MM.1S (cell line): ENCODE measurements at regions not wholly inside any gene's neighbourhood (a gene's known extent, or its start where the extent isn't known, plus 50 kb on each side); places are given as distances from the start of the nearest gene placed in this dataset.

Source experiments
- DNase-seq: peaks from one replicate; pipeline ENCODE4 v3.0.0-alpha.2; 2015
- H2AFZ ChIP-seq: fragments of 300-600 bp; sonication (generic); 2 replicates; pipeline ENCODE4 v1.6.0; 2016; ENCODE audit warnings: antibody characterized with exemption, low read length
- H3F3A ChIP-seq: fragments of 300-600 bp; sonication (generic); 2 replicates; pipeline ENCODE4 v1.6.1; 2016; ENCODE audit warnings: mild to moderate bottlenecking, antibody characterized with exemption, low read length, moderate library complexity, mixed read lengths; ENCODE audit not compliant: insufficient read depth
- H3K27ac ChIP-seq: fragments of 300-600 bp; sonication (generic); 2 replicates; pipeline ENCODE4 v1.5.1; 2016; ENCODE audit warnings: mild to moderate bottlenecking, low read length
- H3K27me3 ChIP-seq: fragments of 300-600 bp; sonication (generic); replicated peaks from 2 replicates; pipeline ENCODE4 v1.6.0; 2016; ENCODE audit warnings: low read length; ENCODE audit not compliant: insufficient read depth
- H3K36me3 ChIP-seq: fragments of 300-600 bp; sonication (generic); replicated peaks from 2 replicates; pipeline ENCODE4 v1.6.1; 2016; ENCODE audit warnings: mild to moderate bottlenecking, low read length, mixed read lengths; ENCODE audit not compliant: insufficient read depth
- H3K4me1 ChIP-seq: fragments of 300-600 bp; sonication (generic); 2 replicates; pipeline ENCODE4 v1.6.1; 2016; ENCODE audit warnings: low read length, mixed read lengths
- H3K4me2 ChIP-seq: fragments of 300-600 bp; sonication (generic); 2 replicates; pipeline ENCODE4 v1.6.0; 2016; ENCODE audit warnings: low read depth, low read length
- H3K4me3 ChIP-seq: fragments of 300-600 bp; sonication (generic); 2 replicates; pipeline ENCODE4 v1.5.1; 2016; ENCODE audit warnings: low read length, mixed read lengths
- H3K79me2 ChIP-seq: fragments of 300-600 bp; sonication (generic); 2 replicates; pipeline ENCODE4 v1.6.1; 2016; ENCODE audit warnings: mixed run types, low read length, mixed read lengths
- H3K9ac ChIP-seq: fragments of 300-600 bp; sonication (generic); 2 replicates; pipeline ENCODE4 v1.6.1; 2016; ENCODE audit warnings: low read length, mixed read lengths
- H3K9me2 ChIP-seq: fragments of 300-600 bp; sonication (generic); replicated peaks from 2 replicates; pipeline ENCODE4 v1.6.1; 2016; ENCODE audit warnings: mild to moderate bottlenecking, low read length, mixed read lengths; ENCODE audit not compliant: insufficient read depth
- H3K9me3 ChIP-seq: fragments of 300-600 bp; sonication (generic); replicated peaks from 2 replicates; pipeline ENCODE4 v1.6.1; 2016; ENCODE audit warnings: mild to moderate bottlenecking, low read length, mixed read lengths; ENCODE audit not compliant: insufficient read depth
- H4K20me1 ChIP-seq: fragments of 300-600 bp; sonication (generic); 2 replicates; pipeline ENCODE4 v1.6.1; 2016; ENCODE audit warnings: mild to moderate bottlenecking, low read length, moderate library complexity, mixed read lengths; ENCODE audit not compliant: insufficient read depth
- EZH2 ChIP-seq: fragments of 300-600 bp; sonication (generic); optimal IDR thresholded peaks from 2 replicates; pipeline ENCODE3; 2017; ENCODE audit warnings: low read depth, mild to moderate bottlenecking, antibody characterized with exemption, low read length, mixed read lengths
- EZH2phosphoT487 ChIP-seq: fragments of 300-600 bp; sonication (generic); IDR thresholded peaks from 2 replicates; pipeline ENCODE4 v1.6.1; 2018; ENCODE audit warnings: antibody characterized with exemption, low read length
- TF ChIP-seq, protein P1 (sequence below): fragments of 300-600 bp; sonication (generic); IDR thresholded peaks from 2 replicates; pipeline ENCODE4 v1.5.1; 2016; ENCODE audit warnings: antibody characterized with exemption, low read length, mixed read lengths

DNA sequence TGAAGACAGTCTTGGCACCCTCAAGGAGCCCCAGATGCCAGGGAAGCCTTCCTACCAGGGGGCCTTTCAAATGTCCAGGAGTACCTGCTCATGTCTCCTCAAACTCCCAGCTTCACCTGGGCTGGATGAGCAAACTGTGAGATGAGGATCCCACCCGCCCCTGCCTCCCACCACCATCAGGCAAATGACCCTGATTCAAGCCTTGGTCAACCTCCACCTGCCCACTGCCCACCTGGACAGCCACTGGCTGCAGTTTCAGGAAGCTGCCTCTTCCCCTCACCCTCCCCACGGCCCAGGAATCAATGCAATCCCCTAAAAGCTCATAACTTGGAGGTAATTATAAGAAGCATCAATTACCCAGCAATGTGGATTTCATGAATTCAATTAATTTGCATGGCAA is 122.7 kb downstream of the BUD13 start:
- H3K27me3 ChIP-seq = no peaks in the 10 kb centered on the region
- no peaks in the 10 kb centered on the region for H3K79me2 ChIP-seq
- no peaks in the 10 kb centered on the region for H3K9me3 ChIP-seq
- H4K20me1 ChIP-seq = no peaks in the 10 kb centered on the region
- no peak overlapping the region for H3K4me2 ChIP-seq
- H3K4me3 ChIP-seq = no peak overlapping the region
- no peaks in the 10 kb centered on the region for H3K9me2 ChIP-seq
- no peaks in the 10 kb centered on the region for H3K36me3 ChIP-seq
- TF ChIP-seq EZH2 (no peak), EZH2phosphoT487 (no peak)
- TF ChIP-seq, protein P1, sequence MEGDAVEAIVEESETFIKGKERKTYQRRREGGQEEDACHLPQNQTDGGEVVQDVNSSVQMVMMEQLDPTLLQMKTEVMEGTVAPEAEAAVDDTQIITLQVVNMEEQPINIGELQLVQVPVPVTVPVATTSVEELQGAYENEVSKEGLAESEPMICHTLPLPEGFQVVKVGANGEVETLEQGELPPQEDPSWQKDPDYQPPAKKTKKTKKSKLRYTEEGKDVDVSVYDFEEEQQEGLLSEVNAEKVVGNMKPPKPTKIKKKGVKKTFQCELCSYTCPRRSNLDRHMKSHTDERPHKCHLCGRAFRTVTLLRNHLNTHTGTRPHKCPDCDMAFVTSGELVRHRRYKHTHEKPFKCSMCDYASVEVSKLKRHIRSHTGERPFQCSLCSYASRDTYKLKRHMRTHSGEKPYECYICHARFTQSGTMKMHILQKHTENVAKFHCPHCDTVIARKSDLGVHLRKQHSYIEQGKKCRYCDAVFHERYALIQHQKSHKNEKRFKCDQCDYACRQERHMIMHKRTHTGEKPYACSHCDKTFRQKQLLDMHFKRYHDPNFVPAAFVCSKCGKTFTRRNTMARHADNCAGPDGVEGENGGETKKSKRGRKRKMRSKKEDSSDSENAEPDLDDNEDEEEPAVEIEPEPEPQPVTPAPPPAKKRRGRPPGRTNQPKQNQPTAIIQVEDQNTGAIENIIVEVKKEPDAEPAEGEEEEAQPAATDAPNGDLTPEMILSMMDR = no peak
- H2AFZ ChIP-seq = no peak overlapping the region
- H3K27ac ChIP-seq = no peak overlapping the region
- H3K4me1 ChIP-seq = no peaks in the 10 kb centered on the region
- no peak overlapping the region for H3K9ac ChIP-seq
- no peak for DNase-seq
- no peaks in the 10 kb centered on the region for H3F3A ChIP-seq

DNA sequence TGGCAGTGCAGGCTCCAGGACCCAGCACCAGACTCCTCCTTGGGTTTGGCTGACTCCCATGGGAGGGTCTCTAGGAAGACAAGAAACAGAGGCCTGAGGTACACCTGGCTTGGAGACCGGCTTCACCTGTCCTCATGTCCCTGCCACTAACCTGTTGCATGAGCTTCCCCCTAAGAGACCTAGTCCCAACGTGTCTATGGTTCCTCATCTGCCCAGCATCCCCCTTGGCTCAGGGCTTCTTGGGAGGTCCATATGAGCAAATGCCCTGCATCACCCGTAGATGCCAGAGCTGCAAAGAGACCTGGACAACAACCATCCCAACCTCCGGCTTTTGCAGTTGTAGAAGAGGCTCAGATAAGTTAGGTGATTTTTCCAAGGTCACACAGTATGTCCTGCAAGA is 123.5 kb downstream of the BUD13 start:
- no peaks in the 10 kb centered on the region for H3K9me2 ChIP-seq
- no peak overlapping the region for H3K4me3 ChIP-seq
- H3K4me2 ChIP-seq = no peak overlapping the region
- H3K4me1 ChIP-seq = no peaks in the 10 kb centered on the region
- no peak for DNase-seq
- H3K9ac ChIP-seq = no peak overlapping the region
- no peaks in the 10 kb centered on the region for H3F3A ChIP-seq
- no peaks in the 10 kb centered on the region for H3K79me2 ChIP-seq
- H3K27me3 ChIP-seq = no peaks in the 10 kb centered on the region
- no peaks in the 10 kb centered on the region for H3K36me3 ChIP-seq
- H2AFZ ChIP-seq = no peak overlapping the region
- no peak for TF ChIP-seq EZH2phosphoT487
- no peak for TF ChIP-seq EZH2
- TF ChIP-seq, protein P1 = no peak
- H3K9me3 ChIP-seq = no peaks in the 10 kb centered on the region
- H3K27ac ChIP-seq = no peak overlapping the region
- no peaks in the 10 kb centered on the region for H4K20me1 ChIP-seq

DNA sequence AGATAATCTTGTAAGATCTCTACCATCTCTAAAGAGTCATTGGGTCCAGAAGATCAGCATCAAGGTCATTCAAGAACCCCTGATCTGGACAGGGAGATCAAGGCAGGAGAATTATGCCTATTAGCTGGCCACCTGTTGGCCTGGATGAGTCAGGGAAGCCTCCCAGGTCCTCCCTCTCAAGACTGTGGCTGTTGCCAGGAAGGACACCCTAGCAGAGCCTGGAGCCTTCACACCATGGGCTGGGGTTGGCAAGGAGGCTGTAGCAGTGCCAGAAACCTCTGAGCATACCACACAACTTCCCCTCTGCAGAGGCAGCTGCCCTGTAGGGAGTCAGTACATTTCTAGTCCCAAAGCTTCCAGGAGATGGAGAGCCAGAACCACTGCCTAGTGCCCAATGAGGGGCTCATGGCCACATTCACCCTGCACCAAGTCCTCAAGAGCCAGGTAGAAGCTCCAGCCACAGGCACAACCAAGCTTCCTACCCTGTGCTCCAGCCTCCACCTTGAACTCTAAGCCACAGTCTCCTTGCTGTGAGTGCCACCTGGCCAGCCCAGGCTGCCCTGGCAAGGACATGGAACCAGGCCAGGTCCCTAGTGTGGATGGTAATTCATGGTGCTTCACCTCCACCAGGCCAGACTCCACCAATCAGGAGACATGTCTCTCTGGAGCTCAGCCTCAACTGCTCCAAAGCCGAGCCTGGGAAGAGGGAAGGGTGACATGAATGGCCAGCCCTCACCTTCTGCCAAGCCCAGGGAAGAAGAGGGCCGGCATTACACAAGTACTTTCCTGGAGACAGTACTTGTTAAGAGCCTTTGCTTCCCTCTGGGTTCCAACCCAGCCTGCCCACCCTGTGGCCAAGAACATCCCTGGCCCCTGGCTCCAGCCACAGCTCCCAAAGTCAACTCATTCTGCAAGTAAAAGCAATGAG is 124.3 kb downstream of the BUD13 start:
- TF ChIP-seq, protein P1 = no peak
- TF ChIP-seq EZH2 (no peak), EZH2phosphoT487 (no peak)
- no peaks in the 10 kb centered on the region for H4K20me1 ChIP-seq
- no peak overlapping the region for H3K9ac ChIP-seq
- no peaks in the 10 kb centered on the region for H3K27me3 ChIP-seq
- H3F3A ChIP-seq = no peaks in the 10 kb centered on the region
- H3K79me2 ChIP-seq = no peaks in the 10 kb centered on the region
- no peaks in the 10 kb centered on the region for H3K36me3 ChIP-seq
- no peaks in the 10 kb centered on the region for H3K9me3 ChIP-seq
- H3K27ac ChIP-seq = no peak overlapping the region
- no peaks in the 10 kb centered on the region for H3K9me2 ChIP-seq
- DNase-seq = no peak
- no peak overlapping the region for H3K4me3 ChIP-seq
- H3K4me1 ChIP-seq = no peaks in the 10 kb centered on the region
- H3K4me2 ChIP-seq = no peak overlapping the region
- H2AFZ ChIP-seq = no peak overlapping the region
